ENCODE measurements at regions not wholly inside any gene's neighbourhood (a gene's known extent, or its start where the extent isn't known, plus 50 kb on each side); places are given as distances from the start of the nearest gene placed in this dataset.

- no peak for TF ChIP-seq GATA2 (IDR thresholded peaks at IDR 0.05; ENCODE audit: low read depth, low read length)
- TF ChIP-seq GATA3 (IDR thresholded peaks at IDR 0.05; ENCODE audit: low read depth, low read length), result no peak
Measured at GRCh38 chr10:4442296-4442695, 383.7 kb upstream of the AKR1E2 start.

Data from SH-SY5Y (cell line).